LNCAP (cell line): ENCODE measurements at regions not wholly inside any gene's neighbourhood (a gene's known extent, or its start where the extent isn't known, plus 50 kb on each side); places are given as distances from the start of the nearest gene placed in this dataset.

ENCODE experiments used
- TF ChIP-seq, protein P1 (sequence below): fragments of 450-650 bp; IDR thresholded peaks from 2 replicates; pipeline ENCODE4 v1.5.1; 2017; ENCODE audit warnings: mild to moderate bottlenecking

DNA sequence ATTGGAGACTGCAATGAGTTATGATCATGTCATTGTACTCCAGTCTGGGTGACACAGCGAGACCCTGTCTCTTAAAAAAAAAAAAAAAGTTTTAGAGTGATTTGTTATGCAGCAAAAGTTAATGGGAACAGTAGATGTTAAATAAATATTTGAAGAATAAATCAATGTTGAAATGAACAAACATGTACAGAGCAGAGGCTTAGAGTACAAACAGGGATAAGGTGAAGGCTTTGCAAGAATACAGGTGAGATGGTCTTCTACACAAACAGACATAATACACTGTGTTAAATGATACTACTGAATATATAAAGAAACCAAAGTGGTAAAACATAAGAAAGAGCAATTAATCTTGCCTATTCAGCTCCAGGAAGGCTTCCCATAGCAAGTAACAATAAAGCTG lies 265.4 kb downstream of the CNTN3 start:
- TF ChIP-seq, protein P1, sequence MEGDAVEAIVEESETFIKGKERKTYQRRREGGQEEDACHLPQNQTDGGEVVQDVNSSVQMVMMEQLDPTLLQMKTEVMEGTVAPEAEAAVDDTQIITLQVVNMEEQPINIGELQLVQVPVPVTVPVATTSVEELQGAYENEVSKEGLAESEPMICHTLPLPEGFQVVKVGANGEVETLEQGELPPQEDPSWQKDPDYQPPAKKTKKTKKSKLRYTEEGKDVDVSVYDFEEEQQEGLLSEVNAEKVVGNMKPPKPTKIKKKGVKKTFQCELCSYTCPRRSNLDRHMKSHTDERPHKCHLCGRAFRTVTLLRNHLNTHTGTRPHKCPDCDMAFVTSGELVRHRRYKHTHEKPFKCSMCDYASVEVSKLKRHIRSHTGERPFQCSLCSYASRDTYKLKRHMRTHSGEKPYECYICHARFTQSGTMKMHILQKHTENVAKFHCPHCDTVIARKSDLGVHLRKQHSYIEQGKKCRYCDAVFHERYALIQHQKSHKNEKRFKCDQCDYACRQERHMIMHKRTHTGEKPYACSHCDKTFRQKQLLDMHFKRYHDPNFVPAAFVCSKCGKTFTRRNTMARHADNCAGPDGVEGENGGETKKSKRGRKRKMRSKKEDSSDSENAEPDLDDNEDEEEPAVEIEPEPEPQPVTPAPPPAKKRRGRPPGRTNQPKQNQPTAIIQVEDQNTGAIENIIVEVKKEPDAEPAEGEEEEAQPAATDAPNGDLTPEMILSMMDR = no peak

DNA sequence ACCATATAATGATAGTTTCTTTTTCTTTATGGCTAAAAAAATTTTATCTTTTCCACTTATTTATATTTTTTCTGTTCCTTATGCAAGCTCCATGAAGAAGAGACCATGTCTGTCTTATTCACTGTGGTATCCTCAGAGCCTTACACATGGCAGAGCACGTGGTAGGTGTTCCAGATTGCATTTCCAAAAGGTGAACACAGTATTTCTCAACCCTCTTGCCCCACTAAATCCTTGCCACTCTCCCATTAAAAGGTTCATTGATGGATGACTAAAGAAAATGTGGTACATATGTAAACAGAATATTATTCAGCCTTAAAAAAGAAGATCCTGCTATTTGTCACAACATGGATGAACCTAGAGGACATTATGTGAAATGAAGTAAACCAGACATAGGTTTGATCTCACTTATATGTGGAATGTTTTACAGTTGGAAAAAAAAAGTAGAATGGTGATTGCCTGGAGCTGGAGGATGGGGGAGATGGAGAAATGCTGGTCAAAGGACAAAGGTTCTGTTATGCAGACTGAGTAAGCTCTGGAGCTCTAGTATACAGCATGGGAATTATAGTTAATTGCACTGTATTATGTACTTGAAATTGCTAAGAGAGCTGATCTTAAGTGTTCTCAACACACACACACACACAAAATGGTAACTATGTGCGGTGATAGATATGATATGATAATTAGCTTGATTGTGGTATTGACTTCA lies 266.7 kb downstream of the CNTN3 start:
- TF ChIP-seq, protein P1 = no peak

DNA sequence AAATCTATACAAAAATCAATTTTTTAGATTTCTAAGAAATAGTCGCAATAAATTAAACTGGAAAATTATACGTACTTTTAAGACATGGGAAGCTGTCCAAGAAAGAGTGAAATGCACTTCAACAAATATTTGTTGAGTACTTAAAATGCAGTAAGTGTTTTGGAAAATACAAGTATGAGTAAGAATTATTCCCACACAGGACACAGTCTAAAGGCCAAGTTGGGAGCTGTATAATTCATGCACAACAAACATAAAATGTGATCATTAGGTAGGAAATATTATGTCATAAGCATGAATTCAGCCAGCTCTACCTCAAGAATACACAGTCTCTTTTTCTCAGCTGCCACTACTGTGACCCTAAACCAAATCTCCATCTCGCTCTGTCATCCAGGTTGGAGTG lies 267.6 kb downstream of the CNTN3 start:
- TF ChIP-seq, protein P1 = no peak

DNA sequence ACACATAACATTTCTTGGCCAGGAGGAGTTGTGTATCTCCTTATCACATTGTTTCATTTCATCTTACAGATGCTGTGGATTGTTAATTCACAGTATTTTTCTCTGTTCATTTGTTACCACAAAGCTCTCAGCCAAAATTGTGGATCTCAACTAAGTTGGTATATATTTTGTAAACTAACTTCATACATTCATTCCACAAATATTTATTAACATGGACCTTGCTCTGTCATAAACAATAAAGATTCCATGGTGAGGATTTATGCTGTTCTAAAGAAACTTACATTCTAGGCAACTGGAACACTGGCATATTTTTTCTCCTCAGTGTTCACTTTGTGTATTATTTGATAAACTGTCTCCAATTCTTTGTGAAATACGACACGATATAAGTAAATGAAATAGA lies 268.8 kb downstream of the CNTN3 start:
- TF ChIP-seq, protein P1 = no peak

DNA sequence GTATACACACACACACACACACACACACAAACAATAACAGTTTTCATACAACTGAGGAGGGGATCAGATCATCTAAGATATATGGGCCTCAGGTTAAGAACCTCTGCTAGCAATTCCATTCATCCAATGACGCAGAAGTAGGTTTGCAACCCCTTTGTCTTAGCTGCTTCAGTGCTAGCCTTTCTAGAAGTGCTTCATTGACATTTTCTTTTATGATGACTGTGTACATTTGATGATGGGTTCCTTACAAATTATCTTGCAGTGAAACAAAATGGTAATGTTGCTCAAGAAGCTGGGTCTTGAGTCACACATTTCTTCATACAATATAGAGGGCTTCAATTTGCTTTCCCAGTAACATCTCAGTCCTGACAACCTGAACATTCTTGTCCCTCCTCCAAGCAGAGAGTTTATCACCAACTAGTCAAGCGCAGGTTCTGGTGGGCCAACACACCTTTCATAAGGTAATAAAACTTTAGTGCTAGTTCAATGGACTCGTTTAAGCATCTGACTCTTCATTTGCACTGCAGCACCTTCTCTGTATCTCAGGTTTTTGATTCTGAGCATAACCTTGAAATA lies 269.5 kb downstream of the CNTN3 start:
- TF ChIP-seq, protein P1 = no peak

DNA sequence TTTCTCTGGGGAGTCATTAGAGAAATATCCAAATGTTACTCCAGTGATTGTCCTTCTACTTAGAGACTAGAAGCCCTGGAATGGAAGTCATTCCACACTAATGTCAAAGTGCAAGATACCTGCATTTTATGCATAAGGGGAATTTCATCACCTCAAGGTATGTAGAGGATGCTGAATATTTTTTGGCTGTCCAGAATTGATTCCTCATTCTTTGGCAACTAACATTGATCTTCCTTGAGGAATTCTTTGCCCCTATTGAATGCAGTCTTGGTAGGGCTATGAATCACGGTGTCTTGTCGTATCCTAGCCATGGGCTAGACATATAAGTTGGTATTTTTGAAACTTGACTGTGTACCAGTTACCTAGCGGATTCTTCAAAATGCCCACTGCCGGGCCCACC lies 271.1 kb downstream of the CNTN3 start:
- TF ChIP-seq, protein P1 = no peak

DNA sequence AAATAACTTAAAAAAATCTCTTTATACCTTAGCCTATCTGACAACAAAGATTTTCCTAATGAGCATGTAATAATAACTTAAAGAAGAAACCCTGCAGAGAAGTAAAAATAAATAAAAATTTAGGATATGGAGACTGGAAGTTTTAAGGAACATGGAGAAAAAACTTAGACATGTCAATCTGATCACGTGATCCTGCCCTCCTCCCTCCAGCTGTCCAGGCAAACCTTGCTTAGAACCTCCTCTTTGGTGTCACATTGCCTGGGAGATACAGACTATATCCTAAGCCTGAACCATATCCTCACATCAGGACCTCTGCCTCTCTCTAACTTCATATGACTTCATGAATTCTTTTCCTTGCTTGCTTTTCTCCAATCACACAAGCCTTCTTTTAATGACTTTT lies 275.5 kb downstream of the CNTN3 start:
- TF ChIP-seq, protein P1 = no peak
